ENCODE measurements at regions not wholly inside any gene's neighbourhood (a gene's known extent, or its start where the extent isn't known, plus 50 kb on each side); places are given as distances from the start of the nearest gene placed in this dataset.

DNA sequence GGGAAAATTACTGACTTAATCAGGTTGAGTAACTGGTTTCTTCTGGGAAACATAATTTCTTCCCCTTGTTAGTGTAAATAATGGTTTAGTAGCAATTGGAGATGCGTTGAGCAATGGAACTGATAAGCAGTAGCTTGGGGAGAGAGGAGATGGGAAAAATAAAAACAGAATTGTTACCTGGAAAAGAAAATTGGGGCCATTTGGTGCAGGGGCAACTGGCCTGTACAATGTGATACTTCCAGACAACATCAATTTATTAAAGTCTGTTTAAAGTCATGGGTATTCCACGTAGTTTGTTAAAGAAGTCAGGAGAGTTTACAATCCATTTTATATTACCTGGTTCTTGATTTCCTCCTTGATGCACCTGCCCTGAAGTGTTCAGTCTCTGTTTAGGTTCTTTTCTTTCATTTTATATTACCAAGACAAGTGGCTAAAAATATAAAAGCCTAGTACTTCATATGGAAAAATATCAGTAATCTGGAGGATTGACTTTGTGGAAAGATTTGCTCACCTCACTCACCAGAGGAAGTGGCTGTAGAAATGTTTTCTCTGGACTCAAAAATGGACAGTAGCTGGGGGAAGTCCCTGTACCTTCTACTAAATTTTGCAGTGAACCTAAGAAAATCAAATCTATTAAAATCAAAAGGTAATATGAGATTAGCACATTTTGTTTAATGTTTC is 161.0 kb downstream of the DDX1 start:
- no peak for DNase-seq (ENCODE audit: low read depth in 1 of 2, low spot score in 1 of 2)
- TF ChIP-seq, protein P1, sequence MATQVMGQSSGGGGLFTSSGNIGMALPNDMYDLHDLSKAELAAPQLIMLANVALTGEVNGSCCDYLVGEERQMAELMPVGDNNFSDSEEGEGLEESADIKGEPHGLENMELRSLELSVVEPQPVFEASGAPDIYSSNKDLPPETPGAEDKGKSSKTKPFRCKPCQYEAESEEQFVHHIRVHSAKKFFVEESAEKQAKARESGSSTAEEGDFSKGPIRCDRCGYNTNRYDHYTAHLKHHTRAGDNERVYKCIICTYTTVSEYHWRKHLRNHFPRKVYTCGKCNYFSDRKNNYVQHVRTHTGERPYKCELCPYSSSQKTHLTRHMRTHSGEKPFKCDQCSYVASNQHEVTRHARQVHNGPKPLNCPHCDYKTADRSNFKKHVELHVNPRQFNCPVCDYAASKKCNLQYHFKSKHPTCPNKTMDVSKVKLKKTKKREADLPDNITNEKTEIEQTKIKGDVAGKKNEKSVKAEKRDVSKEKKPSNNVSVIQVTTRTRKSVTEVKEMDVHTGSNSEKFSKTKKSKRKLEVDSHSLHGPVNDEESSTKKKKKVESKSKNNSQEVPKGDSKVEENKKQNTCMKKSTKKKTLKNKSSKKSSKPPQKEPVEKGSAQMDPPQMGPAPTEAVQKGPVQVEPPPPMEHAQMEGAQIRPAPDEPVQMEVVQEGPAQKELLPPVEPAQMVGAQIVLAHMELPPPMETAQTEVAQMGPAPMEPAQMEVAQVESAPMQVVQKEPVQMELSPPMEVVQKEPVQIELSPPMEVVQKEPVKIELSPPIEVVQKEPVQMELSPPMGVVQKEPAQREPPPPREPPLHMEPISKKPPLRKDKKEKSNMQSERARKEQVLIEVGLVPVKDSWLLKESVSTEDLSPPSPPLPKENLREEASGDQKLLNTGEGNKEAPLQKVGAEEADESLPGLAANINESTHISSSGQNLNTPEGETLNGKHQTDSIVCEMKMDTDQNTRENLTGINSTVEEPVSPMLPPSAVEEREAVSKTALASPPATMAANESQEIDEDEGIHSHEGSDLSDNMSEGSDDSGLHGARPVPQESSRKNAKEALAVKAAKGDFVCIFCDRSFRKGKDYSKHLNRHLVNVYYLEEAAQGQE (IDR thresholded peaks at IDR 0.05; ENCODE audit: insufficient replicate concordance, low read depth), result no peak
- TF ChIP-seq GABPA (IDR thresholded peaks at IDR 0.05; ENCODE audit: low read depth), result no peak
- no peak for TF ChIP-seq POLR2AphosphoS5 (IDR thresholded peaks at IDR 0.05; ENCODE audit: low read depth)
- no peak for TF ChIP-seq SPI1 (IDR thresholded peaks at IDR 0.05; ENCODE audit: borderline replicate concordance, low read depth)
- TF ChIP-seq, protein P2, sequence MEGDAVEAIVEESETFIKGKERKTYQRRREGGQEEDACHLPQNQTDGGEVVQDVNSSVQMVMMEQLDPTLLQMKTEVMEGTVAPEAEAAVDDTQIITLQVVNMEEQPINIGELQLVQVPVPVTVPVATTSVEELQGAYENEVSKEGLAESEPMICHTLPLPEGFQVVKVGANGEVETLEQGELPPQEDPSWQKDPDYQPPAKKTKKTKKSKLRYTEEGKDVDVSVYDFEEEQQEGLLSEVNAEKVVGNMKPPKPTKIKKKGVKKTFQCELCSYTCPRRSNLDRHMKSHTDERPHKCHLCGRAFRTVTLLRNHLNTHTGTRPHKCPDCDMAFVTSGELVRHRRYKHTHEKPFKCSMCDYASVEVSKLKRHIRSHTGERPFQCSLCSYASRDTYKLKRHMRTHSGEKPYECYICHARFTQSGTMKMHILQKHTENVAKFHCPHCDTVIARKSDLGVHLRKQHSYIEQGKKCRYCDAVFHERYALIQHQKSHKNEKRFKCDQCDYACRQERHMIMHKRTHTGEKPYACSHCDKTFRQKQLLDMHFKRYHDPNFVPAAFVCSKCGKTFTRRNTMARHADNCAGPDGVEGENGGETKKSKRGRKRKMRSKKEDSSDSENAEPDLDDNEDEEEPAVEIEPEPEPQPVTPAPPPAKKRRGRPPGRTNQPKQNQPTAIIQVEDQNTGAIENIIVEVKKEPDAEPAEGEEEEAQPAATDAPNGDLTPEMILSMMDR (IDR thresholded peaks at IDR 0.05; ENCODE audit: insufficient read depth, low read length), result no peak
- Histone ChIP-seq H3K27ac (replicated peaks) (no peak overlapping the region), H3K4me3 (replicated peaks; ENCODE audit: insufficient read depth, low read length) (no peak overlapping the region), H3K27me3 (ENCODE audit: insufficient read depth, poor library complexity, severe bottlenecking) (no peaks in the 10 kb centered on the region)

DNA sequence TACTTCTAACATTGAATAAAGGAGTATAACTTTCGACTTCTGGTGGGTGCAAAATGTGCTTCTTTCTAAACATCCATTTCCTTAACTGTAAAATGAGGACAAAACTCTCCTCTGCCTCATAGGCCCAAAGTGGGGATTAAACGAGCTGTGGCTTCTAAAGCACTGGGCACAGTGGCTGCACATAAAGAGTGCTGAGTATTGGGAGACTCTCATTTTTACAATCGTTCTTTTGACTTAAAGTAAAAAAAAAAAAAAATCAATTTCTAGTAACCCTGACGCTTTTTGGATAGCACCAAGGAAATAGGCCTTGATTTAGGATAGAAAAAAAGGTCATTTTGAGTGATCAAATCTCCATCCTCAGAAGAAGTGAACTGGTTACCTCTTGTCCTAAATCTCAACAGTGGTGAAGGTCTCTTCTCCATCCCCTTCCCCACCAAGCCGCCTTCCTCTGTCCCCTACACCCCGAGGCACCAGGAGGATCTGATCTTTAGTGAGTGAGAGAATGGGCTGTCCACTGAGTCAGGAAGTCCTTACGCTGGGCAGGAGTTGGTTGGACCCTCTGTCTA is 161.6 kb downstream of the DDX1 start:
- Histone ChIP-seq H3K27ac (replicated peaks) (no peak overlapping the region), H3K4me3 (replicated peaks; ENCODE audit: insufficient read depth, low read length) (no peak overlapping the region), H3K27me3 (ENCODE audit: insufficient read depth, poor library complexity, severe bottlenecking) (no peaks in the 10 kb centered on the region)
- DNase-seq (ENCODE audit: low read depth in 1 of 2, low spot score in 1 of 2), result no peak
- TF ChIP-seq POLR2AphosphoS5 (IDR thresholded peaks at IDR 0.05; ENCODE audit: low read depth) (no peak), GABPA (IDR thresholded peaks at IDR 0.05; ENCODE audit: low read depth) (no peak), SPI1 (IDR thresholded peaks at IDR 0.05; ENCODE audit: borderline replicate concordance, low read depth) (no peak)
- TF ChIP-seq, protein P1 (IDR thresholded peaks at IDR 0.05; ENCODE audit: insufficient replicate concordance, low read depth), result no peak
- TF ChIP-seq, protein P2 (IDR thresholded peaks at IDR 0.05; ENCODE audit: insufficient read depth, low read length), result no peak

- TF ChIP-seq, protein P2 (IDR thresholded peaks at IDR 0.05; ENCODE audit: insufficient read depth, low read length), result no peak
- TF ChIP-seq, protein P1 (IDR thresholded peaks at IDR 0.05; ENCODE audit: insufficient replicate concordance, low read depth), result no peak
- TF ChIP-seq GABPA (IDR thresholded peaks at IDR 0.05; ENCODE audit: low read depth) (no peak), SPI1 (IDR thresholded peaks at IDR 0.05; ENCODE audit: borderline replicate concordance, low read depth) (no peak), POLR2AphosphoS5 (IDR thresholded peaks at IDR 0.05; ENCODE audit: low read depth) (no peak)
- H3K4me3 ChIP-seq (replicated peaks; ENCODE audit: insufficient read depth, low read length), result no peak overlapping the region
- no peaks in the 10 kb centered on the region for H3K27me3 ChIP-seq (ENCODE audit: insufficient read depth, poor library complexity, severe bottlenecking)
- DNase-seq (ENCODE audit: low read depth in 1 of 2, low spot score in 1 of 2), result no peak
- H3K27ac ChIP-seq (replicated peaks), result no peak overlapping the region
Observed at GRCh38 chr2:15753811-15754702, 162.4 kb downstream of the DDX1 start.

Measured in HL-60 (cell line).